A673 (cell line): ENCODE measurements at regions not wholly inside any gene's neighbourhood (a gene's known extent, or its start where the extent isn't known, plus 50 kb on each side); places are given as distances from the start of the nearest gene placed in this dataset.

ENCODE experiments used
- BruUV-seq: library from RNA; stranded (reverse); fragments of 400-500 nt; replicated peaks from 2 replicates; lab custom pipeline; 2021; lab: Mats Ljungman, UMichigan
- CTCF ChIA-PET: fragments of 300-600 bp; sonication (Branson Sonifier 250); formaldehyde crosslinking; loops from one replicate; lab custom pipeline; 2022; ENCODE audit warnings: antibody characterized with exemption; lab: Charles Lee
- POLR2A ChIA-PET: fragments of 300-600 bp; sonication (Branson Sonifier 250); formaldehyde crosslinking; loops from one replicate; lab custom pipeline; 2022; ENCODE audit warnings: antibody characterized with exemption; ENCODE audit not compliant: low non-redundant PET; lab: Charles Lee
- DNase-seq: peaks from one replicate; pipeline ENCODE4 v3.0.0-alpha.2; 2015; ENCODE audit warnings: low spot score
- H3K27ac ChIP-seq: fragments of 200-600 bp; sonication (generic); 2 replicates; pipeline ENCODE4 v1.5.1; 2016; ENCODE audit warnings: mixed run types, low read depth, mild to moderate bottlenecking, mixed read lengths, antibody characterized with exemption, low read length; ENCODE audit not compliant: poor library complexity, severe bottlenecking
- H3K27me3 ChIP-seq: fragments of 200-600 bp; sonication (generic); replicated peaks from 2 replicates; pipeline ENCODE4 v1.6.1; 2017; ENCODE audit warnings: mixed run types, low read depth, mild to moderate bottlenecking, mixed read lengths, antibody characterized with exemption, low read length; ENCODE audit not compliant: insufficient read depth, poor library complexity
- H3K36me3 ChIP-seq: fragments of 200-600 bp; sonication (generic); 2 replicates; pipeline ENCODE4 v1.6.1; 2016; ENCODE audit warnings: mixed run types, mild to moderate bottlenecking, mixed read lengths, antibody characterized with exemption, low read length; ENCODE audit not compliant: insufficient read depth, poor library complexity, severe bottlenecking
- H3K4me1 ChIP-seq: fragments of 200-600 bp; sonication (generic); 2 replicates; pipeline ENCODE4 v1.6.1; 2017; ENCODE audit warnings: mixed run types, mild to moderate bottlenecking, mixed read lengths, antibody characterized with exemption, low read length; ENCODE audit not compliant: insufficient read depth, poor library complexity, severe bottlenecking
- H3K4me3 ChIP-seq: fragments of 200-600 bp; sonication (generic); 2 replicates; pipeline ENCODE4 v1.5.1; 2016; ENCODE audit warnings: low read depth, mixed run types, mild to moderate bottlenecking, mixed read lengths, low read length; ENCODE audit not compliant: poor library complexity, severe bottlenecking
- H3K9me3 ChIP-seq: fragments of 200-600 bp; sonication (generic); 2 replicates; pipeline ENCODE4 v1.6.1; 2016; ENCODE audit warnings: mixed run types, low read depth, mild to moderate bottlenecking, mixed read lengths, antibody characterized with exemption, low read length; ENCODE audit not compliant: poor library complexity, severe bottlenecking
- CTCF ChIP-seq: fragments of 300-800, 200-600 bp; sonication (generic); conservative IDR thresholded peaks from 2 replicates; pipeline ENCODE4 v1.5.1; 2017; ENCODE audit warnings: low read depth, mild to moderate bottlenecking, antibody characterized with exemption, low read length, moderate library complexity, mixed read lengths
- EZH2 ChIP-seq: fragments of 200-600 bp; sonication (generic); IDR thresholded peaks from 2 replicates; pipeline ENCODE4 v1.6.1; 2017; ENCODE audit warnings: borderline replicate concordance, low read depth, mild to moderate bottlenecking, mixed read lengths, antibody characterized with exemption, low read length; ENCODE audit not compliant: poor library complexity, severe bottlenecking
- intact Hi-C: fragments of 100-400 bp; cut with micrococcal nuclease; formaldehyde crosslinking; loops from one replicate; pipeline ENCODE4 v1.10.0; 2022; ENCODE audit not compliant: unreplicated experiment

DNA sequence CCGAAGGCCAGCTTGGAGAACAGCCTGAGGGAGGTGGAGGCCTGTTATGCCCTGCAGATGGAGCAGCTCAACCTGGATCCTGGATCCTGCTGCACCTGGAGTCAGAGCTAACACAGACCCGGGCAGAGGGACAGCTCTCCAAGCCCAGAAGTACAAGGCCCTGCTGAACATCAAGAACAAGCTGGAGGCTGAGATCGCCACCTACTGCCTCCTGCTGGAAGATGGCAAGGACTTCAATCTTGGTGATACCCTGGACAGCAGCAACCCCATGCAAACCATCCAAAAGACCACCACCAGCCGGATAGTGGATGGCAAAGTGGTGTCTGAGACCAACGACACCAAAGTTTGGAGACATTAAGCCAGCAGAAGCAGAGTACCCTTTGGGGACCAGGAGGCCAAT, 223.5 kb upstream of the ID4 start:
- BruUV-seq, result no TSS peak
- intact Hi-C loops, result no loop called here

DNA sequence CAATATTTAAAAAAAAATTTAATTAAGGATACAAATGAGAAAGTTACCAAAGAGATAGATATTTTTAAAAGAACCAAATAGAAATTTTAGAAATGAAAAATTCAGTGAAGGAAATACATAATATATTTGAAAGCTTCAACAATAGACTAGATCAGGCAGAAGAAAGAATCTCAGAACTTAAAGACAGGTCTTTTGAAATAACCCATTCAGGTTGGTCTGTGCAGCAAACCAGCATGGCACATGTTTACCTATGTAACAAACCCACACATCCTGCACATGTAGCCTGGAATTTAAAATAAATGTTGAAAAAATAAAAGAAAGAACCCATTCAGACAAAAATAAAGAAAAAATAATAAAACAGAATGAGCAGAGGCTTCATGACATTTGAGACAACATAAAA, 221.1 kb upstream of the ID4 start:
- Histone ChIP-seq H3K27ac (no peak overlapping the region), H3K4me3 (no peak overlapping the region), H3K9me3 (peaks cover 6% of the 10 kb centered on the region), H3K4me1 (no peaks in the 10 kb centered on the region), H3K27me3 (no peaks in the 10 kb centered on the region), H3K36me3 (no peaks in the 10 kb centered on the region)
- TF ChIP-seq CTCF (no peak), EZH2 (no peak)
- POLR2A ChIA-PET, result no interaction called here
- intact Hi-C loops, result no loop called here
- CTCF ChIA-PET, result no interaction called here
- DNase-seq, result no peak
- BruUV-seq, result no TSS peak

More for the DNA sequence above, 223.5 kb upstream of the ID4 start:
- no peak overlapping the region for H3K4me3 ChIP-seq
- H3K4me1 ChIP-seq, result no peaks in the 10 kb centered on the region
- ChIA-PET CTCF (no interaction called here), POLR2A (no interaction called here)
- no peak overlapping the region for H3K27ac ChIP-seq
- H3K27me3 ChIP-seq, result no peaks in the 10 kb centered on the region
- DNase-seq, result no peak
- no peak for TF ChIP-seq EZH2
- TF ChIP-seq CTCF, result peak; percentile 29; the same call in 1 of the 2 replicates
- H3K9me3 ChIP-seq, result peaks cover 6% of the 10 kb centered on the region
- H3K36me3 ChIP-seq, result no peaks in the 10 kb centered on the region

DNA sequence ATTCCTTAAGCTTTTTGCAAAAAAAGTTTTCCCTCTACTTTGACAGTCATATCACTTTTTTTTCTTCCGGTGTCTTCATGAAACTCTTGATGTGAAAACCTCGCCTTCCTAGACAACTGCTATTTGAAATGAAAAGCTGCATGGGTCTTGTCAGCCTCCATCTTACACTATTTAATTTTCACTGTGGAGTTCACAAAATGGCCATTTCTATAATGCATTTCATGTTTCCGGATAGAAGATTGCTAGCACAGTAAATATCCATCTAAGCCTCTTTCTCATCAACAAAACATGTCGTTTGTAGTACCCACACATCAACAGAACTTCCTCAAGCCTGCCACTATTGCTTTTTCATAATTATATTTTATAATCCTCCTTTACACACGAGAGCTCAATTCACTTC, 204.9 kb upstream of the ID4 start:
- intact Hi-C loops, result loop anchor here (10.0 kb wide), 2 partner anchors 607 to 1037 kb away; no protein-coding TSS in a partner anchor
- TF ChIP-seq EZH2, result no peak
- POLR2A ChIA-PET, result no interaction called here
- Histone ChIP-seq H3K4me3 (no peak overlapping the region), H3K9me3 (no peaks in the 10 kb centered on the region), H3K27ac (peak overlapping the region; percentile 26), H3K4me1 (peaks cover 29% of the 10 kb centered on the region), H3K27me3 (no peaks in the 10 kb centered on the region), H3K36me3 (no peaks in the 10 kb centered on the region)
- no TSS peak for BruUV-seq
- CTCF ChIA-PET, result no interaction called here
- peak; percentile 67 for DNase-seq

- H3K36me3 ChIP-seq, result no peaks in the 10 kb centered on the region
- no TSS peak for BruUV-seq
- no peak for DNase-seq
- intact Hi-C loops, result loop anchor here (10.0 kb wide), 2 partner anchors 608 to 1038 kb away; no protein-coding TSS in a partner anchor
- no peaks in the 10 kb centered on the region for H3K27me3 ChIP-seq
- ChIA-PET CTCF (no interaction called here), POLR2A (no interaction called here)
- TF ChIP-seq EZH2 (no peak), CTCF (no peak)
- no peak overlapping the region for H3K27ac ChIP-seq
- H3K9me3 ChIP-seq, result no peaks in the 10 kb centered on the region
- peaks cover 34% of the 10 kb centered on the region for H3K4me1 ChIP-seq
- no peak overlapping the region for H3K4me3 ChIP-seq
Measured at GRCh38 chr6:19632786-19633185, 204.4 kb upstream of the ID4 start.
